Endothelial cell of umbilical vein (primary cell): ENCODE measurements at regions not wholly inside any gene's neighbourhood (a gene's known extent, or its start where the extent isn't known, plus 50 kb on each side); places are given as distances from the start of the nearest gene placed in this dataset.

Experiments used
- CTCF ChIP-seq, 2 donors: IDR thresholded peaks; 1 replicate in 1 of 2; 2 replicates in 1 of 2; pipeline ENCODE4 v1.5.1; 2011; ENCODE audit warnings: low read length in 2 of 2, mild to moderate bottlenecking in 2 of 2, moderate library complexity in 2 of 2, control low read depth in 1 of 2, inconsistent platforms in 1 of 2, low read depth in 1 of 2; ENCODE audit not compliant: insufficient read depth in 1 of 2; ENCODE audit errors: extremely low read depth in 1 of 2
- JUN ChIP-seq: IDR thresholded peaks from 2 replicates; pipeline ENCODE4 v1.6.1; 2011; ENCODE audit warnings: borderline replicate concordance, low read depth; ENCODE audit not compliant: insufficient read length, insufficient read depth
- POLR2AphosphoS5 ChIP-seq: IDR thresholded peaks from 2 replicates; pipeline ENCODE4 v1.6.1; 2012; ENCODE audit warnings: low read depth, mild to moderate bottlenecking, control low read depth, low read length, moderate library complexity; ENCODE audit not compliant: insufficient read depth

- TF ChIP-seq JUN = no peak
- TF ChIP-seq CTCF (IDR thresholded peaks at IDR 0.05; ENCODE audit: extremely low read depth in 1 of 2, insufficient read depth in 1 of 2, low read depth in 1 of 2, low read length in 2 of 2) = no peak
- no peak for TF ChIP-seq POLR2AphosphoS5
These were observed 721.3 kb downstream of the DIAPH3 start for GRCh38 chr13:59442461-59442860.
